ENCODE measurements at regions not wholly inside any gene's neighbourhood (a gene's known extent, or its start where the extent isn't known, plus 50 kb on each side); places are given as distances from the start of the nearest gene placed in this dataset.
A peak's percentile ranks its signal among the peaks of the same experiment; 100 is the strongest.
"Not testable (repeated sequence)": the region's sequence is repeated elsewhere in the genome, so short reads cannot be mapped to it uniquely, and the experiment has no call there.

GRCh38 chr12:107513184-107513583, 172.4 kb upstream of the PWP1 start:
- ATAC-seq (no peak), DNase-seq (no peak)
- no peak overlapping the region for H3K27ac ChIP-seq
- H3K9me3 ChIP-seq: no peaks in the 10 kb centered on the region
- H3K27me3 ChIP-seq: no peaks in the 10 kb centered on the region
- intact Hi-C loops (cut with DNase I): no loop called here
- TF ChIP-seq CTCF (IDR thresholded peaks at IDR 0.05) (no peak), POLR2A (IDR thresholded peaks at IDR 0.05) (no peak)
- no peak overlapping the region for H3K4me3 ChIP-seq
- H3K36me3 ChIP-seq (replicated peaks in 1 of 2; ENCODE audit: insufficient read depth in 1 of 2, low read depth in 2 of 2): no peaks in the 10 kb centered on the region
- 51 to 57% methylated on average over 5 of the region's 5 CpGs for WGBS, 2 donors
- no peaks in the 10 kb centered on the region for H3K4me1 ChIP-seq

DNA sequence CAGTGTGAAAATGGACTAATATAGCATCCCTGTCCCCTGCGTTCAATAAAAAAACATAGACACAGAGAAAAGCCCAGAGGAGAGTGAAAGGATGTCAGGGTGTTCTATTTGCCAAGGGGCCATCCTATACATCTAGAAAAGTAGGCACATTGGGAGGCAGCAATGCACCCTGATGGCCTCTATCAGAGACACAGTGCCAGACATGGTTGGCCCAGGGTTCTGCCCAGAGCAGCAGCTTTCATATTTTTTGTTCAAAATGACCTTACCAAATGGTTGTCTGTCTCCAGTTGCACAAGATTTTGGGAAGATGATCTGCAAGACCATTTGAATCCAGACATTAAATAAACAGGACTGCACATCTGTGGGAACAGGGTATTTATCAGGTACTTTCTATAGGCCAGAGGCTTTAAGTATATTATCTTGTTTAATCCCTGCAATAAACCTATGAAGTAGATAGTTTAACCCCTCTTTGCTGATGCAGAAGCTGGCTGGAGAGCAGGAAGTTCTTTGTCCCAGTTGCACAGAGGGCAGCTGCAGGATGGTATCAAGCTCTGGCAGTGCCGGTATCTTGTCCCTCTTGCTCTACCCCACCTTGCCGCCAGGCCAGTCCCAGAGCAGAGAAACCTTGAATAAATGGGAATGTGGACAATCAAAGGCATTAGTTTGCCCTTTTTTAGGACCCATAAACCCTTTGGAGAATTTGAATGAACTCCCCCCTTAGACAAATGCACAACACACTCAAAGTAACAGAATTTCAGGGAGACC, 171.8 kb upstream of the PWP1 start:
- no peak for ATAC-seq
- 90 to 92% methylated on average over 3 of the region's 3 CpGs for WGBS, 2 donors
- no peak overlapping the region for H3K27ac ChIP-seq

DNA sequence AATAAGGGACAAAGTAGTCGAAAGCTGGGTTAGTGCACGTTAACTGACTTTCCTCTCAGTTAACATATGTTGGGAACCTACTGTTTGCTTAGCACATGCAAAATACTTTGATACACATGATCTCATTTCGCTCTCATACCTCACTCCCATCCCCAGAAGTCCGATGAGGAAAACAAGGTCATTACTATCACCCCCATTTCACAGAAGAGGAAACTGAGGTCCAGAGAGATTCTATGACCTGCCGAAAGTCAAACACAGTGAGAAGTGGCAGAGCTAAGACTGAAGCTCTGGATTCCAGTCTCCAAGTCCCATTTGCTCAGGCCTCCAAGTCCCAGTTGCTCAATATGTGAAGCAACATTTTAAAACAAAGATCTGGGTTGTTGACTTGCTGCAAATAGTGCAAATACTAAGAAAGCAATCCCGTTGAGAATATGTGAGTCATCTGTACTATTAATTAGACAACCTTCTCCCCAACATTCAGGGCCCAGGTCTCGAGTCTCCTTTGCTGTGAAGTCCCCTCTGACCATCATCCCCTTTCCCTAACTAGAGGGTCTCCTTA, 170.6 kb upstream of the PWP1 start:
- Histone ChIP-seq H3K27ac (no peak overlapping the region), H3K4me1 (no peaks in the 10 kb centered on the region), H3K9me3 (no peaks in the 10 kb centered on the region), H3K4me3 (no peak overlapping the region), H3K27me3 (no peaks in the 10 kb centered on the region), H3K36me3 (replicated peaks in 1 of 2; ENCODE audit: insufficient read depth in 1 of 2, low read depth in 2 of 2) (no peaks in the 10 kb centered on the region)
- DNase-seq: no peak
- WGBS, 2 donors: 62 to 75% methylated on average over 7 of the region's 7 CpGs
- no peak for TF ChIP-seq CTCF (IDR thresholded peaks at IDR 0.05)
- TF ChIP-seq POLR2A (IDR thresholded peaks at IDR 0.05): no peak
- intact Hi-C loops (cut with DNase I): no loop called here
- peak; percentile 40 for ATAC-seq

More for the DNA sequence above, 171.8 kb upstream of the PWP1 start:
- DNase-seq: no peak
- no peaks in the 10 kb centered on the region for H3K27me3 ChIP-seq
- no peak for TF ChIP-seq CTCF (IDR thresholded peaks at IDR 0.05)
- no peak for TF ChIP-seq POLR2A (IDR thresholded peaks at IDR 0.05)
- no peak overlapping the region for H3K4me3 ChIP-seq
- no peaks in the 10 kb centered on the region for H3K36me3 ChIP-seq (replicated peaks in 1 of 2; ENCODE audit: insufficient read depth in 1 of 2, low read depth in 2 of 2)
- intact Hi-C loops (cut with DNase I): no loop called here
- H3K4me1 ChIP-seq: no peaks in the 10 kb centered on the region
- H3K9me3 ChIP-seq: no peaks in the 10 kb centered on the region

DNA sequence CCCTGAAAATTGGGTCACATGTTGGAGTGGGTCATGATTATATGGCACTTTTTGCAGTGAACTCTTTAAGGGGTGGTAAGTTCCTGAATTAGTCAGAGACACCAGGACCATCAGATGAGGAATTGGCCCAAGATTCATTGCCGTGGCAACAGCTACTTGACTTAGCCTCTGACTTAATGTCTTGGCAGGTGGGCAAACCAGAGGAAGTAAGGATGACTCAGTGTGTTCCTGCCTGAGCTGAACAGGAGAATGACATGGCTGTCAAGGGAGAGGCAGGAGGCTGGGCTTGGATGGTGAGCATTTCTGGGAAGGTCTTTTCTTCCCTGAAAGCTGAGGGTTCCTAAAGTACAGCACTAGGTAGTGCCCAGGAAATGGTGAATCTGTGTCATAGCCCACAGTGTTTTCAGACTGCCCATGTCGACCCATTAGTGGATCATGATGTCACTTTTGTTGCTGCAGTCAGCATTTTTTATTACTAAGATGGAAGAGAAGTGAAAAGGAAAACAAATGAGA, 170.1 kb upstream of the PWP1 start:
- peak in 3 of 4 donors; percentile 14 to 51 (median 22) for DNase-seq
- H3K9me3 ChIP-seq: no peaks in the 10 kb centered on the region
- 44 to 73% methylated on average over 1 to 2 of the region's 2 CpGs for WGBS, 2 donors
- H3K27me3 ChIP-seq: no peaks in the 10 kb centered on the region
- no peaks in the 10 kb centered on the region for H3K4me1 ChIP-seq
- no peak overlapping the region for H3K27ac ChIP-seq
- TF ChIP-seq POLR2A (IDR thresholded peaks at IDR 0.05) (no peak), CTCF (IDR thresholded peaks at IDR 0.05) (no peak)
- intact Hi-C loops (cut with DNase I): no loop called here
- ATAC-seq: peak; percentile 48
- no peaks in the 10 kb centered on the region for H3K36me3 ChIP-seq (replicated peaks in 1 of 2; ENCODE audit: insufficient read depth in 1 of 2, low read depth in 2 of 2)
- H3K4me3 ChIP-seq: no peak overlapping the region

DNA sequence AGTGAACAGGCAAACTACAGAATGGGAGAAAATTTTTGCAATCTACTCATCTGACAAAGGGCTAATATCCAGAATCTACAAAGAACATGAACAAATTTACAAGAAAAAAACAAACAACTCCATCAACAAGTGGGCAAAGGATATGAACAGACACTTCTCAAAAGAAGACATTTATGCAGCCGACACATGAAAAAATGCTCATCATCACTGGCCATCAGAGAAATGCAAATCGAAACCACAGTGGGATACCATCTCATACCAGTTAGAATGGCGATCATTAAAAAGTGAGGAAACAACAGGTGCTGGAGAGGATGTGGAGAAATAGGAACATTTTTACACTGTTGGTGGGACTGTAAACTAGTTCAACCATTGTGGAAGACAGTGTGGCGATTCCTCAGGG, 167.8 kb upstream of the PWP1 start:
- H3K4me1 ChIP-seq; ATAC-seq; H3K27ac ChIP-seq; H3K36me3 ChIP-seq (replicated peaks in 1 of 2; ENCODE audit: insufficient read depth in 1 of 2, low read depth in 2 of 2); H3K27me3 ChIP-seq; intact Hi-C loops (cut with DNase I); DNase-seq; H3K9me3 ChIP-seq; H3K4me3 ChIP-seq: not testable (repeated sequence)
- 79 to 94% methylated on average over 3 to 4 of the region's 4 CpGs for WGBS, 2 donors

All from body of pancreas (tissue), 4 donors.